Brain microvascular endothelial cell (primary cell): ENCODE measurements at regions not wholly inside any gene's neighbourhood (a gene's known extent, or its start where the extent isn't known, plus 50 kb on each side); places are given as distances from the start of the nearest gene placed in this dataset.

Source experiments
- DNase-seq: peaks from one replicate; pipeline ENCODE4 v3.0.0-alpha.2; 2020
- H3K27ac ChIP-seq: fragments of 250-450 bp; sonication (Bioruptor Pico); 2 replicates; pipeline ENCODE4 v1.5.1; 2020; ENCODE audit warnings: mild to moderate bottlenecking, moderate library complexity
- H3K27me3 ChIP-seq: fragments of 250-450 bp; sonication (Bioruptor Pico); replicated peaks from 2 replicates; pipeline ENCODE4 v1.5.1; 2020; ENCODE audit warnings: mild to moderate bottlenecking
- H3K36me3 ChIP-seq: fragments of 250-450 bp; sonication (Bioruptor Pico); replicated peaks from 2 replicates; pipeline ENCODE4 v1.5.1; 2020; ENCODE audit warnings: mild to moderate bottlenecking
- H3K4me3 ChIP-seq: 2 replicates; pipeline ENCODE4 v1.5.1; 2011; ENCODE audit warnings: low read depth, mild to moderate bottlenecking, control low read depth, low read length, moderate library complexity
- in situ Hi-C: cut with HindIII; loops from 2 replicates; pipeline ENCODE4 v1.10.0; 2017; ENCODE audit warnings: low sequenced_read_pairs, low pct_ligation_motif_present
- TF ChIP-seq, protein P1 (sequence below): IDR thresholded peaks from 2 replicates; pipeline ENCODE4 v1.5.1; 2011; ENCODE audit warnings: low read depth, mild to moderate bottlenecking, moderate library complexity, low read length, control low read depth, inconsistent platforms; ENCODE audit errors: missing control alignments

DNA sequence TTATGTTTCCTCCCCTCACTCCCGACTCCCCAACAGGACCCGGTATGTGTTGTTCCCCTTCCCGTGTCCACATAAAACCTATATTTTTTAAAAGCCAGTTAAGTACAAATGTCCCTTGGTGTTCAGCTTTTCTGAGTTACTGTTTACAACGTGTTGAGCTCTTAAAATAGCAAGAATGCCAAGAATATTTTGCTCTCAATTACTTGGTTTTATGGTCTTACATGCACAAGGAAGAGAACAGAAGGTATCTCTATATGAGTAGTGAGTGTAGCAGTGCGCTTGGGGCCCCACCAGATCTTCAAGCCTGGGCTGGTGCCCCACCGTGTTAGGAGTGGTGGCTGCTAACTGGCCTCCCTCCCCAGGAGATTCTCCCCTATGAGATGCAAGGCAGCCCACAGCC lies 75.3 kb downstream of the RIN2 start:
- H3K4me3 ChIP-seq, result no peak overlapping the region
- no peaks in the 10 kb centered on the region for H3K36me3 ChIP-seq
- no peak for DNase-seq
- H3K27ac ChIP-seq, result no peak overlapping the region
- no peaks in the 10 kb centered on the region for H3K27me3 ChIP-seq
- TF ChIP-seq, protein P1, sequence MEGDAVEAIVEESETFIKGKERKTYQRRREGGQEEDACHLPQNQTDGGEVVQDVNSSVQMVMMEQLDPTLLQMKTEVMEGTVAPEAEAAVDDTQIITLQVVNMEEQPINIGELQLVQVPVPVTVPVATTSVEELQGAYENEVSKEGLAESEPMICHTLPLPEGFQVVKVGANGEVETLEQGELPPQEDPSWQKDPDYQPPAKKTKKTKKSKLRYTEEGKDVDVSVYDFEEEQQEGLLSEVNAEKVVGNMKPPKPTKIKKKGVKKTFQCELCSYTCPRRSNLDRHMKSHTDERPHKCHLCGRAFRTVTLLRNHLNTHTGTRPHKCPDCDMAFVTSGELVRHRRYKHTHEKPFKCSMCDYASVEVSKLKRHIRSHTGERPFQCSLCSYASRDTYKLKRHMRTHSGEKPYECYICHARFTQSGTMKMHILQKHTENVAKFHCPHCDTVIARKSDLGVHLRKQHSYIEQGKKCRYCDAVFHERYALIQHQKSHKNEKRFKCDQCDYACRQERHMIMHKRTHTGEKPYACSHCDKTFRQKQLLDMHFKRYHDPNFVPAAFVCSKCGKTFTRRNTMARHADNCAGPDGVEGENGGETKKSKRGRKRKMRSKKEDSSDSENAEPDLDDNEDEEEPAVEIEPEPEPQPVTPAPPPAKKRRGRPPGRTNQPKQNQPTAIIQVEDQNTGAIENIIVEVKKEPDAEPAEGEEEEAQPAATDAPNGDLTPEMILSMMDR, result no peak
- in situ Hi-C loops, result no loop called here

DNA sequence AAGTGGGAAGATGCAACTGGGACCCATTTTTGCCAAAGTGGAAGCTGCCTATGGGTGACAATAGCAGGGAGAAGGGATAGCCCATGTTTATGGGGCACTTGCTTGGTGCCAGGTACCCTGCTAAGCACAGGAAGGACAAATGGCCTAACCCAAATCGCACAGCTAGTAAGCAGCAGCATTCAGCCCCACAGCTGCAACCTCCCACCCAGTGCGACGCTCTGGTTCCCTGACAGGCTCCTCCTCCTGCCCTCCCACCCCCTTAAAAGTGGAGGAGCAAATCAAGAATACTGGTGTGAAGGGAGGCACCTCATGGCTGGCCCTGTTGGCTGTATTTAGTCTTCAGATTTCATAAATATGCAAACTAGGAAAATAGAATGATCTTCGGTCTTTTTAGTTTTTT lies 76.2 kb downstream of the RIN2 start:
- no peak for DNase-seq
- no peaks in the 10 kb centered on the region for H3K36me3 ChIP-seq
- in situ Hi-C loops, result no loop called here
- H3K27me3 ChIP-seq, result no peaks in the 10 kb centered on the region
- no peak overlapping the region for H3K27ac ChIP-seq
- no peak overlapping the region for H3K4me3 ChIP-seq
- TF ChIP-seq, protein P1, result no peak

DNA sequence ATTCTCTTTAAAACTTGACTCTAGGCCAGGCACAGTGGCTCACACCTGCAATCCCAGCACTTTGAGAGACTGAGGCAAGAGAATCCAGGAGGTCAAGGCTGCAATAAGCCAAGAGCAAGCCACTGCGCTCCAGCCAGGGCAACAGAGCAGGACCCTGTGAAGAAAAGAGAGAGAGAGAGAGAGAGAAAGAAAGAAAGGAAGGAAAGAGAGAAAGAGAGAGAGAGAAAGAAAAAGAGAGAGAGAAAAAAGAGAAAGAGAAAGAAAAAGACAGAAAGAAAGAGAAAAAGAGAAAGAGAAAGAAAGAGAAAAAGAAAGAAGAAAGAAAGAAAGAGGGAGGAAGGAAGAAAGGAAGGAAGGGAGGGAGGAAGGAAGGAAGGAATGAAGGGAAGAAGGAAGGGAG lies 76.7 kb downstream of the RIN2 start:
- no peak for DNase-seq
- no peak overlapping the region for H3K4me3 ChIP-seq
- in situ Hi-C loops, result no loop called here
- no peak overlapping the region for H3K27ac ChIP-seq
- H3K36me3 ChIP-seq, result no peaks in the 10 kb centered on the region
- TF ChIP-seq, protein P1, result no peak
- H3K27me3 ChIP-seq, result no peaks in the 10 kb centered on the region

DNA sequence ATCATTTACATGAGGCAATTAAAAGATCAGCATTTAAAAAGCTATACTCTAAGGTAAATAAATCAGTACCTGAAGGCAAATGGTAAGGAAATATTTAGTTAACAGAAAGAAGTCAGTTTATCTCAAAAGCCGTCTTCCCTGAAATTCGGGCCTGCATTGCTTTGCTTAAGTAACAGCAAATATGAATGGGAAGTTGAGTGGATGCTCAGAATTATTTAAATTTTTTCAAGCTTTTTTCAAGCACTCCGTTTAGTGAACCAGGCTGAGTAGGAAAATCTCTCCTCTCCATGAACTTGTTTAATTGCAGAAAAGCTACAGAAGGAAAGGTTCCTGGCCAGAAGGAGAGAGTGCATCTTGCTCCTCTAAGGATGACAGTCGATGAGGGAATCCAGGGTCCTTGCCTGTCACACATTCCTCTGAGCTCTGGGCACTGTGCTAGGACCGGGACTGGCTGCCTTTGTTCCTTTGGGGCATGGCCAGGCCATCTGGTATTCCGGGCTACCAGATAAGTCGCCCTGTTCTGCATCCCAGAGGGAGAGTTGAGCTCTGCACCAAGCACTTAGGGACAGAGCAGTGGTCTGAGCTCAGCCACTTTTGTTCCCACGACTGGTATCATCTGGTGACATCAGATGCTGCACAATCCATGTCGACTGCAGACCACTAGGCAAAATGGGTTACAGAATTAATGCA lies 77.6 kb downstream of the RIN2 start:
- Histone ChIP-seq H3K27ac (no peak overlapping the region), H3K27me3 (no peaks in the 10 kb centered on the region), H3K36me3 (no peaks in the 10 kb centered on the region), H3K4me3 (no peak overlapping the region)
- TF ChIP-seq, protein P1, result no peak
- in situ Hi-C loops, result no loop called here
- no peak for DNase-seq

DNA sequence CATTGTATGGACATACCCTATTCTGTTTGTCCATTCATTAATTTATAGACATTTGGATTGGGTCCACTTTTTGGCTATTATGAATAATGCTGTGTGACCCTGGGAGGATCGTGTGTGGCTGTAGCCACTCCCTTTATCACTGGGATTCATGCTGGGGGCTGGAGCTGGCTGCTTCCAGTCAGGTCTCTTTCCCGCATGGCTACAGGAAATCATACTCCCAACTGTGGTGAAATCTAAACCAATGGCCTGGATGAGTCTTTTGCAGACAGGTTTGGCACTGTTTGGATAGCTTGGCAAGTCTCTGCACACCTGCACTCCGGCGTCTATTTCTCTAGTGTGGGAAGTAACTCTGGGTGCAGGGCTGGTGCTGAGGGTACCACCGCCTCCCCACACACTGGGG lies 80.4 kb downstream of the RIN2 start:
- TF ChIP-seq, protein P1, result no peak
- Histone ChIP-seq H3K36me3 (no peaks in the 10 kb centered on the region), H3K27ac (no peak overlapping the region), H3K4me3 (no peak overlapping the region), H3K27me3 (no peaks in the 10 kb centered on the region)
- in situ Hi-C loops, result no loop called here
- no peak for DNase-seq

DNA sequence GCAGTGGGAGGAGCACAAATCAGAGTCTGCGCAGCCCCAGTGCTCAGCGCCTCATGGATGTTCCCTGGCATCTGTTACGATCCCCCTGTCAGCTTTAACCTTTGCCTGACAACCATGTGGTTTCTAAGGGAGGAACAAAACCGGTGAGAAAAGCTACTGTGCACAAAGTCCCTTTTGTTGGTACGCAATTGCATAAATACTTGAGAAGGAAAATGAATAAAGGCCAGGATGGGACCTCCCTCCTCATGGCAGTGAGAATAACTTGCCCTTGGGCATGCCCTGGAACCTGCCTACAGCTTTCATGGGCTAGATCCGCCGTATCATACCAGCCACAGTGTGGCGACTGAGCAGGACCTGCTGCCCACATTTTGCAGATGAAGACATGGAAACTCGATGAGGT lies 81.0 kb downstream of the RIN2 start:
- no peak for DNase-seq
- no peaks in the 10 kb centered on the region for H3K27me3 ChIP-seq
- H3K27ac ChIP-seq, result no peak overlapping the region
- TF ChIP-seq, protein P1, result no peak
- in situ Hi-C loops, result no loop called here
- no peaks in the 10 kb centered on the region for H3K36me3 ChIP-seq
- no peak overlapping the region for H3K4me3 ChIP-seq
